ENCODE measurements at regions not wholly inside any gene's neighbourhood (a gene's known extent, or its start where the extent isn't known, plus 50 kb on each side); places are given as distances from the start of the nearest gene placed in this dataset.

DNA sequence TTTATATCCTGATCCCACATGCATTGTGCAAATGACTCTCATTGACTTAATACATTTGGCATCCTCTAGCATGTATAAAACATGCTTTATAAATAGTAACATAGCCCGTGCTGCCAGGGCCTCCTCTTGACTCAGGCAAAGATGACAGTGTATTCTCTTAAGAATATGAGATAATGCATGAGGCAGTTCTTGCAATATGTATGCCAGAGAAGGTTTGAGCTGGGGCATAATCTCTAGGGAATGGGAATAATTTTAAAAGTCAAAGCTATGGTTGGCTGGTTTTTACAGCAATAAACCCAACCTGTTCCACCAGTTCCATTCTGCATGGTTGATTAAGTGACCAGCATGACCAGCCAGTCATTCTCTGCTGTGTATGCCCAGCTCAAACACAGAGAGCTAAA lies 179.0 kb upstream of the PFN2 start:
- 0 to 8% (median 0%) methylated on average over 1 of the region's 1 CpG for WGBS, 4 donors
- ATAC-seq (peak; percentile 76 to 89 (median 88)), DNase-seq (peak in 1 of 5 donors; percentile 39)
- Histone ChIP-seq H3K27ac (peak overlapping the region in 2 of 12 donors; percentile 27 to 33), H3K4me3 (no peak overlapping the region), H3K36me3 (no peaks in the 10 kb centered on the region), H3K4me1 (peaks cover 0 to 17% (median 2%) of the 10 kb centered on the region in 12 donors), H3K9me3 (peaks cover 0 to 7% (median 0%) of the 10 kb centered on the region in 12 donors), H3K27me3 (no peaks in the 10 kb centered on the region)
- no peak for TF ChIP-seq POLR2A (IDR thresholded peaks at IDR 0.05)
- TF ChIP-seq, protein P1, sequence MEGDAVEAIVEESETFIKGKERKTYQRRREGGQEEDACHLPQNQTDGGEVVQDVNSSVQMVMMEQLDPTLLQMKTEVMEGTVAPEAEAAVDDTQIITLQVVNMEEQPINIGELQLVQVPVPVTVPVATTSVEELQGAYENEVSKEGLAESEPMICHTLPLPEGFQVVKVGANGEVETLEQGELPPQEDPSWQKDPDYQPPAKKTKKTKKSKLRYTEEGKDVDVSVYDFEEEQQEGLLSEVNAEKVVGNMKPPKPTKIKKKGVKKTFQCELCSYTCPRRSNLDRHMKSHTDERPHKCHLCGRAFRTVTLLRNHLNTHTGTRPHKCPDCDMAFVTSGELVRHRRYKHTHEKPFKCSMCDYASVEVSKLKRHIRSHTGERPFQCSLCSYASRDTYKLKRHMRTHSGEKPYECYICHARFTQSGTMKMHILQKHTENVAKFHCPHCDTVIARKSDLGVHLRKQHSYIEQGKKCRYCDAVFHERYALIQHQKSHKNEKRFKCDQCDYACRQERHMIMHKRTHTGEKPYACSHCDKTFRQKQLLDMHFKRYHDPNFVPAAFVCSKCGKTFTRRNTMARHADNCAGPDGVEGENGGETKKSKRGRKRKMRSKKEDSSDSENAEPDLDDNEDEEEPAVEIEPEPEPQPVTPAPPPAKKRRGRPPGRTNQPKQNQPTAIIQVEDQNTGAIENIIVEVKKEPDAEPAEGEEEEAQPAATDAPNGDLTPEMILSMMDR (IDR thresholded peaks at IDR 0.05): no peak
- intact Hi-C loops (cut with DNase I): loop anchor here in 2 of 10 donors (1.0 to 5.0 kb wide), 2 partner anchors 19 to 1133 kb away; no protein-coding TSS in a partner anchor

DNA sequence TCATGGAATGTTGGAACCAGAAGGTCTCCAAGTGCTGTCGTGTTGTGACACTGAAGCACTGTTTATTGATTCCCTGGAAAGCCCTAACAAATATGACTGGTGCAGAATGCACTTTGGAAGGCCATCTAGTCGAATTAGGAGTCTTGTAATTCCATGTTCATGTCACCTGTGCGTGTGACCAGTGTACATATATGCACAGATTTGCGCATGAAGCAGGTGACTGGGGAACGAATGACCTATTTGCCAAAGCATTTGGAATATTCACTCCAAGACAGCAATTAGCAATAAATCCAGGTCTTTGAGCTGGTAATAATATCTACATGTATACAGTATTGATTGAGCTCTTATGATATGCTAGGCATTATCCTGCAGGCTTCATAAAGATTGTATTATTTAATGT lies 177.5 kb upstream of the PFN2 start:
- WGBS, 4 donors: 76 to 84% (median 82%) methylated on average over 5 of the region's 5 CpGs
- Histone ChIP-seq H3K27ac (peak overlapping the region in 1 of 12 donors; percentile 68), H3K9me3 (peaks cover 0 to 7% (median 0%) of the 10 kb centered on the region in 12 donors), H3K4me3 (no peak overlapping the region), H3K36me3 (no peaks in the 10 kb centered on the region), H3K4me1 (peaks cover 0 to 17% (median 2%) of the 10 kb centered on the region in 12 donors), H3K27me3 (no peaks in the 10 kb centered on the region)
- no peak for TF ChIP-seq POLR2A (IDR thresholded peaks at IDR 0.05)
- TF ChIP-seq, protein P1 (IDR thresholded peaks at IDR 0.05): no peak
- ATAC-seq (no peak), DNase-seq (no peak)
- intact Hi-C loops (cut with DNase I): loop anchor here in 1 of 10 donors (5.0 kb wide), 1 partner anchor 1134 kb away; no protein-coding TSS in a partner anchor

- H3K9me3 ChIP-seq: peaks cover 0 to 3% (median 0%) of the 10 kb centered on the region in 12 donors
- intact Hi-C loops (cut with DNase I): loop anchor here in 1 of 10 donors (5.0 kb wide), 1 partner anchor 1135 kb away; no protein-coding TSS in a partner anchor
- DNase-seq: no peak
- H3K27ac ChIP-seq: peak overlapping the region in 2 of 12 donors; percentile 55 to 68
- H3K27me3 ChIP-seq: no peaks in the 10 kb centered on the region
- H3K36me3 ChIP-seq: no peaks in the 10 kb centered on the region
- peaks cover 0 to 17% (median 2%) of the 10 kb centered on the region in 12 donors for H3K4me1 ChIP-seq
- WGBS, 4 donors: 51 to 74% (median 68%) methylated on average over 5 of the region's 5 CpGs
- TF ChIP-seq, protein P1 (IDR thresholded peaks at IDR 0.05): no peak
- no peak for TF ChIP-seq POLR2A (IDR thresholded peaks at IDR 0.05)
- ATAC-seq: no peak
- no peak overlapping the region for H3K4me3 ChIP-seq
Observed at GRCh38 chr3:150147776-150148175, 177.1 kb upstream of the PFN2 start.

DNA sequence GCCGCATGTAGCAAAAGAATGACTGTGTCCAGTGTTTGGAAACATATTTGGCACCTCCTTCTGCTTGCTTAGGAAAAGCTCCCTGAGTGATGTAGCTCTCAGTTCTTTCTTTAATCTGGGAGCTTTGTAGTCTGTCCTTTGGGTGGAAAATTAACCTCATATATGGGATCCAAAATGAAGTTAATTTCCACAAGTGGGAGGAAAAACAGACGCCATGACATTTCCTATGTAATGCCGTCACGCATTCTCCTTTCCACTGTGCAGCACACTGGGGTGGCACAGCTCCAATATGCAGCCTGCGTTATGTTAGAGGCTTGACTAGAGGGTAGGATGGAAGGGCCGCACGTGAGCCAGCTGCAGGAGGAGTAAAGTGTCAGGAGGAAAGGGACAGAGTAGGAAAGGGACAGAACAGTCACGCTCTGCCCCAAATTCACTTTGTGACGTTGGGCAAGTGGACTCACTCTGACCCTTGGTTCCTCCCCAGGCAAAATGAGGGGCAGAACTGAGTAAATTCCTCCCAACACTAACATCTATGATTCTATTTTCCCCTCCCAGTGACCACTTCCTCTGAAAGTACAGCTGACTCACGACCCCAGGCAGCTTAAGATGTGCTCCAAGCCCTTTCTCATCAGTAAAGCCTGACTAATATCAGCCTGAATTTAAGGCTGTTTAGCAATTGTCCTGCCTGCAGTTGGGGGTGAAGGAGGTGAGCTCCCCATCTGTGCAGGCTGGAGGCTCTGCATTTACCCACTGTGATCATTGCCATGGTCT lies 176.5 kb upstream of the PFN2 start:
- H3K4me1 ChIP-seq: peaks cover 0 to 17% (median 2%) of the 10 kb centered on the region in 12 donors
- H3K36me3 ChIP-seq: no peaks in the 10 kb centered on the region
- no peak overlapping the region for H3K4me3 ChIP-seq
- no peaks in the 10 kb centered on the region for H3K9me3 ChIP-seq
- 53 to 66% (median 56%) methylated on average over 10 of the region's 10 CpGs for WGBS, 4 donors
- peak overlapping the region in 2 of 12 donors; percentile 55 to 68 for H3K27ac ChIP-seq
- no peaks in the 10 kb centered on the region for H3K27me3 ChIP-seq
- intact Hi-C loops (cut with DNase I): loop anchor here in 1 of 10 donors (5.0 kb wide), 1 partner anchor 1135 kb away; no protein-coding TSS in a partner anchor
- TF ChIP-seq, protein P1 (IDR thresholded peaks at IDR 0.05): no peak
- TF ChIP-seq POLR2A (IDR thresholded peaks at IDR 0.05): no peak
- ATAC-seq (peak in 3 of 4 donors; percentile 19 to 54 (median 37)), DNase-seq (peak in 1 of 5 donors; percentile 34)
